IPS DF 6.9 (cell line): ENCODE measurements at regions not wholly inside any gene's neighbourhood (a gene's known extent, or its start where the extent isn't known, plus 50 kb on each side); places are given as distances from the start of the nearest gene placed in this dataset.

ENCODE experiments used
- DNase-seq: peaks from one replicate; pipeline ENCODE4 v3.0.0-alpha.2; 2013; ENCODE audit warnings: low read depth, low spot score
- H3K27ac ChIP-seq: one replicate; pipeline ENCODE4 v1.5.1; 2013; ENCODE audit warnings: low read length, control low read depth
- H3K27me3 ChIP-seq: 2 replicates; pipeline ENCODE4 v1.6.1; 2013; ENCODE audit warnings: mild to moderate bottlenecking, low read length; ENCODE audit not compliant: control insufficient read depth, insufficient read depth
- H3K36me3 ChIP-seq: 2 replicates; pipeline ENCODE4 v1.6.1; 2013; ENCODE audit warnings: low read length; ENCODE audit not compliant: control insufficient read depth, insufficient read depth
- H3K4me1 ChIP-seq: 2 replicates; pipeline ENCODE4 v1.6.1; 2013; ENCODE audit warnings: low read length; ENCODE audit not compliant: control insufficient read depth, insufficient read depth
- H3K4me3 ChIP-seq: 2 replicates; pipeline ENCODE4 v1.5.1; 2013; ENCODE audit warnings: mild to moderate bottlenecking, low read length
- H3K9me3 ChIP-seq: 2 replicates; pipeline ENCODE4 v1.6.1; 2013; ENCODE audit warnings: low read length, inconsistent platforms; ENCODE audit not compliant: control insufficient read depth, insufficient read depth
- WGBS: extraction: QIAGEN DNeasy Blood & Tissue Kit; methylation state at CpG from one replicate; pipeline ENCODE4 v1.1.7; 2013; ENCODE audit warnings: mixed read lengths, missing lambda C conversion rate; ENCODE audit not compliant: insufficient read length, insufficient coverage; 5-methylcytosine and 5-hydroxymethylcytosine counted together

GRCh38 chr9:108668938-108669335, 186.8 kb downstream of the ACTL7B start:
- H3K27me3 ChIP-seq = no peaks in the 10 kb centered on the region
- WGBS = no CpG with 5 or more reads among the region's 4 CpGs
- no peak overlapping the region for H3K27ac ChIP-seq
- H3K4me1 ChIP-seq = 0 out of 2 replicates have a peak, but pooled peaks cover 3% of the 10 kb centered on the region
- no peaks in the 10 kb centered on the region for H3K36me3 ChIP-seq
- no peaks in the 10 kb centered on the region for H3K9me3 ChIP-seq
- no peak overlapping the region for H3K4me3 ChIP-seq
- no peak for DNase-seq

- Histone ChIP-seq H3K36me3 (no peaks in the 10 kb centered on the region), H3K27ac (no peak overlapping the region), H3K9me3 (no peaks in the 10 kb centered on the region), H3K4me3 (no peak overlapping the region), H3K27me3 (no peaks in the 10 kb centered on the region), H3K4me1 (peaks cover 3% of the 10 kb centered on the region; the same call in 1 of the 2 replicates)
- DNase-seq = no peak
- WGBS = no CpG with 5 or more reads among the region's 5 CpGs
These were observed 187.4 kb downstream of the ACTL7B start for GRCh38 chr9:108668191-108668937.

- Histone ChIP-seq H3K27ac (no peak overlapping the region), H3K27me3 (no peaks in the 10 kb centered on the region), H3K4me3 (no peak overlapping the region), H3K4me1 (peaks cover 3% of the 10 kb centered on the region; the same call in 1 of the 2 replicates), H3K9me3 (no peaks in the 10 kb centered on the region), H3K36me3 (no peaks in the 10 kb centered on the region)
- DNase-seq = no peak
- no CpG with 5 or more reads among the region's 3 CpGs for WGBS
These were observed 189.5 kb downstream of the ACTL7B start for GRCh38 chr9:108666240-108666784.

GRCh38 chr9:108665521-108666239, 190.1 kb downstream of the ACTL7B start:
- WGBS = no CpG with 5 or more reads among the region's 4 CpGs

GRCh38 chr9:108664309-108665255, 191.2 kb downstream of the ACTL7B start:
- H3K9me3 ChIP-seq = 0 out of 2 replicates have a peak, but pooled peaks cover 1% of the 10 kb centered on the region
- H3K4me1 ChIP-seq = peaks cover 3% of the 10 kb centered on the region; the same call in 1 of the 2 replicates
- no peak for DNase-seq
- H3K27ac ChIP-seq = no peak overlapping the region
- no peak overlapping the region for H3K4me3 ChIP-seq
- H3K36me3 ChIP-seq = no peaks in the 10 kb centered on the region
- H3K27me3 ChIP-seq = no peaks in the 10 kb centered on the region
- no CpG with 5 or more reads among the region's 5 CpGs for WGBS

More at GRCh38 chr9:108665521-108666239, 190.1 kb downstream of the ACTL7B start:
- Histone ChIP-seq H3K27me3 (no peaks in the 10 kb centered on the region), H3K27ac (no peak overlapping the region), H3K9me3 (0 out of 2 replicates have a peak, but pooled peaks cover 1% of the 10 kb centered on the region), H3K4me3 (no peak overlapping the region), H3K4me1 (peaks cover 3% of the 10 kb centered on the region; the same call in 1 of the 2 replicates), H3K36me3 (no peaks in the 10 kb centered on the region)
- no peak for DNase-seq

- H3K4me1 ChIP-seq = peaks cover 3% of the 10 kb centered on the region; the same call in 1 of the 2 replicates
- DNase-seq = no peak
- H3K27me3 ChIP-seq = no peaks in the 10 kb centered on the region
- WGBS = no CpG with 5 or more reads among the region's 2 CpGs
- no peak overlapping the region for H3K4me3 ChIP-seq
- H3K27ac ChIP-seq = no peak overlapping the region
- no peaks in the 10 kb centered on the region for H3K36me3 ChIP-seq
- 0 out of 2 replicates have a peak, but pooled peaks cover 1% of the 10 kb centered on the region for H3K9me3 ChIP-seq
These were observed 192.4 kb downstream of the ACTL7B start for GRCh38 chr9:108663422-108663821.

GRCh38 chr9:108662956-108663355, 192.8 kb downstream of the ACTL7B start:
- WGBS = no CpG with 5 or more reads among the region's 4 CpGs
- peaks cover 3% of the 10 kb centered on the region; the same call in 1 of the 2 replicates for H3K4me1 ChIP-seq
- no peak for DNase-seq
- peaks cover 1% of the 10 kb centered on the region; the same call in 1 of the 2 replicates for H3K9me3 ChIP-seq
- H3K27me3 ChIP-seq = no peaks in the 10 kb centered on the region
- H3K27ac ChIP-seq = no peak overlapping the region
- no peak overlapping the region for H3K4me3 ChIP-seq
- H3K36me3 ChIP-seq = no peaks in the 10 kb centered on the region

GRCh38 chr9:108662091-108662875, 193.5 kb downstream of the ACTL7B start:
- Histone ChIP-seq H3K36me3 (no peaks in the 10 kb centered on the region), H3K4me1 (peaks cover 3% of the 10 kb centered on the region; the same call in 1 of the 2 replicates), H3K9me3 (peaks cover 1% of the 10 kb centered on the region; the same call in 1 of the 2 replicates), H3K27ac (no peak overlapping the region), H3K4me3 (no peak overlapping the region), H3K27me3 (no peaks in the 10 kb centered on the region)
- DNase-seq = no peak
- no CpG with 5 or more reads among the region's 6 CpGs for WGBS

GRCh38 chr9:108656566-108656965, 199.2 kb downstream of the ACTL7B start:
- Histone ChIP-seq H3K9me3 (peaks cover 1% of the 10 kb centered on the region; the same call in 1 of the 2 replicates), H3K36me3 (no peaks in the 10 kb centered on the region), H3K27ac (no peak overlapping the region), H3K27me3 (no peaks in the 10 kb centered on the region), H3K4me1 (no peaks in the 10 kb centered on the region), H3K4me3 (no peak overlapping the region)
- DNase-seq = no peak
- no CpG with 5 or more reads among the region's 5 CpGs for WGBS
